Loucy (cell line): ENCODE measurements at regions not wholly inside any gene's neighbourhood (a gene's known extent, or its start where the extent isn't known, plus 50 kb on each side); places are given as distances from the start of the nearest gene placed in this dataset.

Experiments
- EZH2phosphoT487 ChIP-seq: fragments of 200-600 bp; IDR thresholded peaks from 2 replicates; pipeline ENCODE4 v1.6.1; 2018; ENCODE audit warnings: antibody characterized with exemption, mild to moderate bottlenecking, moderate library complexity, borderline replicate concordance
- TF ChIP-seq, protein P1 (sequence below): fragments of 200-600 bp; sonication (generic); conservative IDR thresholded peaks from 2 replicates; pipeline ENCODE4 v1.5.1; 2014; ENCODE audit warnings: mild to moderate bottlenecking, antibody characterized with exemption, low read length

GRCh38 chr6:104603108-104603745 lies 256.5 kb downstream of the HACE1 start:
- TF ChIP-seq, protein P1, sequence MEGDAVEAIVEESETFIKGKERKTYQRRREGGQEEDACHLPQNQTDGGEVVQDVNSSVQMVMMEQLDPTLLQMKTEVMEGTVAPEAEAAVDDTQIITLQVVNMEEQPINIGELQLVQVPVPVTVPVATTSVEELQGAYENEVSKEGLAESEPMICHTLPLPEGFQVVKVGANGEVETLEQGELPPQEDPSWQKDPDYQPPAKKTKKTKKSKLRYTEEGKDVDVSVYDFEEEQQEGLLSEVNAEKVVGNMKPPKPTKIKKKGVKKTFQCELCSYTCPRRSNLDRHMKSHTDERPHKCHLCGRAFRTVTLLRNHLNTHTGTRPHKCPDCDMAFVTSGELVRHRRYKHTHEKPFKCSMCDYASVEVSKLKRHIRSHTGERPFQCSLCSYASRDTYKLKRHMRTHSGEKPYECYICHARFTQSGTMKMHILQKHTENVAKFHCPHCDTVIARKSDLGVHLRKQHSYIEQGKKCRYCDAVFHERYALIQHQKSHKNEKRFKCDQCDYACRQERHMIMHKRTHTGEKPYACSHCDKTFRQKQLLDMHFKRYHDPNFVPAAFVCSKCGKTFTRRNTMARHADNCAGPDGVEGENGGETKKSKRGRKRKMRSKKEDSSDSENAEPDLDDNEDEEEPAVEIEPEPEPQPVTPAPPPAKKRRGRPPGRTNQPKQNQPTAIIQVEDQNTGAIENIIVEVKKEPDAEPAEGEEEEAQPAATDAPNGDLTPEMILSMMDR: no peak
- no peak for TF ChIP-seq EZH2phosphoT487
